ENCODE measurements at regions not wholly inside any gene's neighbourhood (a gene's known extent, or its start where the extent isn't known, plus 50 kb on each side); places are given as distances from the start of the nearest gene placed in this dataset.

GRCh38 chr7:142308918-142309317, 51.1 kb upstream of the PRSS58 start:
- no peak for TF ChIP-seq CTCF (optimal IDR thresholded peaks at IDR 0.05 in 1 of 3, IDR thresholded peaks at IDR 0.05 in 1 of 3, conservative IDR thresholded peaks at IDR 0.05 in 1 of 3; ENCODE audit: extremely low read depth in 1 of 3, insufficient read depth in 2 of 3, low read length in 3 of 3)
- TF ChIP-seq EZH2 (IDR thresholded peaks at IDR 0.05; ENCODE audit: low read length), result no peak
